ENCODE measurements at regions not wholly inside any gene's neighbourhood (a gene's known extent, or its start where the extent isn't known, plus 50 kb on each side); places are given as distances from the start of the nearest gene placed in this dataset.

GRCh38 chr20:2230726-2231488 is 64.9 kb upstream of the TGM3 start:
- FAIRE-seq: no peak
- H3K27me3 ChIP-seq (ENCODE audit: control insufficient read depth in 2 of 2, insufficient read depth in 2 of 2, low read length in 2 of 2): no peaks in the 10 kb centered on the region; a peak in 2 of 5 replicates
- BruUV-seq (replicated peaks): no TSS peak
- CTCF ChIA-PET (ENCODE audit: low intra/inter-chr PET ratio): no interaction called here
- intact Hi-C loops (cut with micrococcal nuclease): no loop called here
- no peaks in the 10 kb centered on the region for H4K20me1 ChIP-seq (replicated peaks; ENCODE audit: control insufficient read depth, insufficient read depth, low read length)
- H3K79me2 ChIP-seq (ENCODE audit: control insufficient read depth, insufficient read depth, low read length): no peaks in the 10 kb centered on the region
- WGBS (ENCODE audit: insufficient coverage, low coverage, missing lambda C conversion rate): 2% methylated on average over 6 of the region's 8 CpGs
- POLR2A ChIA-PET: interaction anchor here (0.6 kb wide), 1 partner anchor 1513 kb away, joined by 3 read pairs; no protein-coding TSS in a partner anchor
- DNase-seq (ENCODE audit: extremely low read depth in 1 of 4, low spot score in 3 of 4): no peak
- no peak overlapping the region for H3K4me3 ChIP-seq
- no peak for ATAC-seq
- H3K27ac ChIP-seq (ENCODE audit: extremely low read depth, low read depth, low read length): no peak overlapping the region
- H3K4me1 ChIP-seq (replicated peaks in 1 of 2; ENCODE audit: control insufficient read depth in 2 of 2, insufficient read depth in 2 of 2, low read length in 2 of 2): no peaks in the 10 kb centered on the region
- no peak overlapping the region for H3K9ac ChIP-seq (ENCODE audit: insufficient read depth in 1 of 2, low read depth in 2 of 2, low read length in 2 of 2)
- in situ Hi-C loops (cut with MboI): no loop called here
- no peaks in the 10 kb centered on the region for H3K9me1 ChIP-seq (ENCODE audit: control insufficient read depth, insufficient read depth, low read length)
- H3K9me3 ChIP-seq (replicated peaks; ENCODE audit: control insufficient read depth, insufficient read depth, low read depth, low read length): no peaks in the 10 kb centered on the region
- no peaks in the 10 kb centered on the region for H3K36me3 ChIP-seq (ENCODE audit: control insufficient read depth, insufficient read depth, low read length)
- no peak overlapping the region for H2AFZ ChIP-seq (ENCODE audit: low read depth, low read length)
- no peak overlapping the region for H3K4me2 ChIP-seq (ENCODE audit: insufficient read depth, low read length)
- TF ChIP-seq ZNF395 (CRISPR knock-in tag; IDR thresholded peaks at IDR 0.05) (no peak), PRPF4 (IDR thresholded peaks at IDR 0.05; ENCODE audit: insufficient read depth, low read depth, low read length, poor library complexity, severe bottlenecking) (no peak), ZBTB9 (CRISPR knock-in tag; IDR thresholded peaks at IDR 0.05) (no peak), BRF1 (IDR thresholded peaks at IDR 0.05; ENCODE audit: borderline replicate concordance, extremely low read depth, insufficient read length) (no peak), NRF1 (conservative IDR thresholded peaks at IDR 0.05 in 1 of 2, IDR thresholded peaks at IDR 0.05 in 1 of 2) (no peak), TAF15 (IDR thresholded peaks at IDR 0.05; ENCODE audit: low read depth, low read length) (no peak), ZBTB26 (CRISPR knock-in tag; IDR thresholded peaks at IDR 0.05) (no peak), SMAD4 (CRISPR knock-in tag; conservative IDR thresholded peaks at IDR 0.05) (no peak), RNF2 (IDR thresholded peaks at IDR 0.05) (no peak), ZSCAN29 (IDR thresholded peaks at IDR 0.05) (no peak), ZNF592 (IDR thresholded peaks at IDR 0.05) (no peak)
- TF ChIP-seq, protein P1, sequence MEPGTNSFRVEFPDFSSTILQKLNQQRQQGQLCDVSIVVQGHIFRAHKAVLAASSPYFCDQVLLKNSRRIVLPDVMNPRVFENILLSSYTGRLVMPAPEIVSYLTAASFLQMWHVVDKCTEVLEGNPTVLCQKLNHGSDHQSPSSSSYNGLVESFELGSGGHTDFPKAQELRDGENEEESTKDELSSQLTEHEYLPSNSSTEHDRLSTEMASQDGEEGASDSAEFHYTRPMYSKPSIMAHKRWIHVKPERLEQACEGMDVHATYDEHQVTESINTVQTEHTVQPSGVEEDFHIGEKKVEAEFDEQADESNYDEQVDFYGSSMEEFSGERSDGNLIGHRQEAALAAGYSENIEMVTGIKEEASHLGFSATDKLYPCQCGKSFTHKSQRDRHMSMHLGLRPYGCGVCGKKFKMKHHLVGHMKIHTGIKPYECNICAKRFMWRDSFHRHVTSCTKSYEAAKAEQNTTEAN (CRISPR knock-in tag; IDR thresholded peaks at IDR 0.05): no peak
